Activated T-helper 2 cell treated with anti-CD3 and anti-CD28 coated beads, Interferon-gamma antibody, Interleukin-2, Interleukin-4, amounts not matched to agents 10 μg/mL and 5 μg/mL and 100 μg/mL, durations not matched to agents 14 hours and 24 hours and 36 hours (primary cell): ENCODE measurements at regions not wholly inside any gene's neighbourhood (a gene's known extent, or its start where the extent isn't known, plus 50 kb on each side); places are given as distances from the start of the nearest gene placed in this dataset.

Experiments
- DNase-seq: peaks from one replicate; pipeline ENCODE4 v3.0.0; 2021; ENCODE audit warnings: low spot score
- H3K27ac Mint-ChIP-seq: one replicate; pipeline ENCODE4 v1.8.0; 2021; ENCODE audit warnings: mixed read lengths
- H3K27me3 Mint-ChIP-seq: one replicate; pipeline ENCODE4 v1.8.0; 2021; ENCODE audit warnings: low read depth, mixed read lengths
- H3K36me3 Mint-ChIP-seq: one replicate; pipeline ENCODE4 v1.8.0; 2021; ENCODE audit warnings: low read depth, mixed read lengths
- H3K4me1 Mint-ChIP-seq: one replicate; pipeline ENCODE4 v1.8.0; 2021; ENCODE audit warnings: low read depth, mixed read lengths
- H3K4me3 Mint-ChIP-seq: one replicate; pipeline ENCODE4 v1.8.0; 2021; ENCODE audit warnings: low read depth, mild to moderate bottlenecking, moderate library complexity, mixed read lengths
- H3K9me3 Mint-ChIP-seq: one replicate; pipeline ENCODE4 v1.8.0; 2021; ENCODE audit warnings: mixed read lengths
- intact Hi-C: fragments of 100-400 bp; cut with micrococcal nuclease; formaldehyde crosslinking; loops from one replicate; pipeline ENCODE4 v1.15.1; 2023

DNA sequence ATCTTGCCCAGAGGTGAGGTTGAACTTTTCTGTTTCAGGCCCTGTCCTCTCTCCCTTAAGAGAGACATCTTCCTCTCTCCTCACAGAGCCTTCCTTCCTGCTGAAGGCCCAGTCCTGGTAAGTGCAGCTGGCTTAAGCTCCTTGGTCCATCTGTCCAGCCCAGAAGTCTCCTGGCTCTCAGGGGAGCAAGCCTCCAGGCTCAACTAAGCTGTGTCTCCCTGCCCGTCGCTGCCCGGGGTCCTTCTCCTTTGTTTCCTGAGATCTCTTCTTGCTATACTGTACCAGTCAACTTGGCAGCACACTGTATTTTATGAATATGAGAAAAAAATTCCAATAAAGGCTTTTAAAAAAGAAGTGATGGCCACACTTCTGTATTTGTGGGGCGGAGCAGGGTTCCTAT lies 77.4 kb downstream of the KCNF1 start:
- intact Hi-C loops = no loop called here
- no peaks in the 10 kb centered on the region for H3K4me1 Mint-ChIP-seq
- H3K4me3 Mint-ChIP-seq = no peak overlapping the region
- H3K27ac Mint-ChIP-seq = no peak overlapping the region
- DNase-seq = no peak
- H3K27me3 Mint-ChIP-seq = no peaks in the 10 kb centered on the region
- H3K9me3 Mint-ChIP-seq = no peaks in the 10 kb centered on the region
- H3K36me3 Mint-ChIP-seq = no peaks in the 10 kb centered on the region

GRCh38 chr2:10989782-10990181 lies 78.0 kb downstream of the KCNF1 start:
- Mint-ChIP-seq H3K27me3 (no peaks in the 10 kb centered on the region), H3K27ac (no peak overlapping the region), H3K9me3 (no peaks in the 10 kb centered on the region), H3K4me1 (no peaks in the 10 kb centered on the region), H3K36me3 (no peaks in the 10 kb centered on the region), H3K4me3 (no peak overlapping the region)
- intact Hi-C loops = no loop called here
- DNase-seq = no peak

- Mint-ChIP-seq H3K4me1 (no peaks in the 10 kb centered on the region), H3K36me3 (no peaks in the 10 kb centered on the region), H3K27me3 (no peaks in the 10 kb centered on the region), H3K4me3 (no peak overlapping the region), H3K9me3 (no peaks in the 10 kb centered on the region), H3K27ac (no peak overlapping the region)
- no peak for DNase-seq
- intact Hi-C loops = no loop called here
Observed at GRCh38 chr2:10990561-10991111, 78.9 kb downstream of the KCNF1 start.

DNA sequence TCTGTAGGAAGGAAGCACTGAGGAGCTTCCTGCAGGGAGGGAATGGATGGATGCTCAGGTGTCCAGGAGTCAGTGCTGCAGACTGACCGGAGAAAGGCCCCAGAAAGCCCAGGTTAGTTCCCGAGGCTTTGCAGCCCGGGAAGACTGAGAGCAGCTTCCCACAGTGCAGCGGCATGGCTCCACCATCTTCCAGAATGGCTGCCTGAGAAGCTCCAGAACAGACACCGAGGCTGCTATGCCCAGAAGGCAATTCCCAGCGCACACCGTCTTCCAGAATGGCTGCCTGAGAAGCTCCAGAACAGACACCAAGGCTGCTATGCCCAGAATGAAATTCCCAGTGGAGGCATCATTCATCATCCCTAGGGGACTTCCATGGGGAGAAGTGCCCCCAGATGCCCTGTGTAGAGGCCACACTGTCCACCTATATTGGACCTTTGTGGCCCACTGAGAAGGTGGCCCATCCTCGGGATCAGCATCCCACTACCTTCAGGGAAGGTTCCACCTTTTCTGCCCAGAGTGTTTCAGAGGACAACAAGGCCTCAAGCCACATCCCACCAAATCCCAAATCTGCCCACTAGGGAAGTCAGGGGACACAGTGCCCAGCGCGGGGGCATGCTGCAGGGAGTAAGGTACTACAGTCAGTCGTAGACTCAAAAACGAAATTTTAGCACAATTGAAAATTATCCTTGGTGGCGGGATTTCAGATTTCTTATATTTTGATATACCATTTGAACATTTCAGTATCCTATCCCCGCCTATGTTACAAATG lies 80.5 kb downstream of the KCNF1 start:
- no peaks in the 10 kb centered on the region for H3K36me3 Mint-ChIP-seq
- no peaks in the 10 kb centered on the region for H3K4me1 Mint-ChIP-seq
- no peak for DNase-seq
- intact Hi-C loops = no loop called here
- H3K27ac Mint-ChIP-seq = no peak overlapping the region
- no peaks in the 10 kb centered on the region for H3K9me3 Mint-ChIP-seq
- no peaks in the 10 kb centered on the region for H3K27me3 Mint-ChIP-seq
- no peak overlapping the region for H3K4me3 Mint-ChIP-seq

DNA sequence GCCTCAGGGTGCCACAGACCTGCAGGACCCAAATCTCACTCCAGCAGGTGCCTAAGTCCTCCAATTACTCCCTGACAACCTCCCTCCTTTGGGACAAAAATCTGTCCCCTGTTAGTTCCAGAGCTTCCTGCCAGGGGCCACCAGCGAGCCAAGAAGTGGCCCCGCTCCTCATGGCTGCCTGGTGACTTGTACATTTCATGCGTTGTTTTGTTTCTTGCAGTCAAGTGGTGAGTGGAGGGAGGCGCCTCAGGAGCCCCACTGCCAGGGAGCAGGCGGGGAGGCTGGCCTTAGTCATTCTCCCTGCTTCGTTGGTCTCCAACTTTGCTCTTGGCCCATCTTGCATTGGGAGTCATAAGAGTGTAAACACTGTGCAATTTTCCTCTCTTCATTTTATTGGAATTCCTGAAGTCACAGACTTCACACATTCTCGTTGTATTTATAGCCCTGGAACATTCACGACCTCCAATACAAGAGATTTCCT lies 81.3 kb downstream of the KCNF1 start:
- no peak overlapping the region for H3K4me3 Mint-ChIP-seq
- DNase-seq = no peak
- H3K4me1 Mint-ChIP-seq = no peaks in the 10 kb centered on the region
- H3K36me3 Mint-ChIP-seq = no peaks in the 10 kb centered on the region
- H3K27ac Mint-ChIP-seq = no peak overlapping the region
- no peaks in the 10 kb centered on the region for H3K9me3 Mint-ChIP-seq
- intact Hi-C loops = no loop called here
- no peaks in the 10 kb centered on the region for H3K27me3 Mint-ChIP-seq

GRCh38 chr2:10995366-10995970 lies 83.7 kb downstream of the KCNF1 start:
- intact Hi-C loops = no loop called here
- H3K9me3 Mint-ChIP-seq = no peaks in the 10 kb centered on the region
- DNase-seq = no peak
- H3K4me1 Mint-ChIP-seq = no peaks in the 10 kb centered on the region
- no peak overlapping the region for H3K4me3 Mint-ChIP-seq
- no peak overlapping the region for H3K27ac Mint-ChIP-seq
- H3K27me3 Mint-ChIP-seq = no peaks in the 10 kb centered on the region
- H3K36me3 Mint-ChIP-seq = no peaks in the 10 kb centered on the region

GRCh38 chr2:11004199-11004598 lies 92.5 kb downstream of the KCNF1 start:
- H3K9me3 Mint-ChIP-seq = no peaks in the 10 kb centered on the region
- intact Hi-C loops = no loop called here
- H3K4me1 Mint-ChIP-seq = no peaks in the 10 kb centered on the region
- H3K27me3 Mint-ChIP-seq = no peaks in the 10 kb centered on the region
- DNase-seq = no peak
- H3K36me3 Mint-ChIP-seq = no peaks in the 10 kb centered on the region
- no peak overlapping the region for H3K27ac Mint-ChIP-seq
- no peak overlapping the region for H3K4me3 Mint-ChIP-seq

DNA sequence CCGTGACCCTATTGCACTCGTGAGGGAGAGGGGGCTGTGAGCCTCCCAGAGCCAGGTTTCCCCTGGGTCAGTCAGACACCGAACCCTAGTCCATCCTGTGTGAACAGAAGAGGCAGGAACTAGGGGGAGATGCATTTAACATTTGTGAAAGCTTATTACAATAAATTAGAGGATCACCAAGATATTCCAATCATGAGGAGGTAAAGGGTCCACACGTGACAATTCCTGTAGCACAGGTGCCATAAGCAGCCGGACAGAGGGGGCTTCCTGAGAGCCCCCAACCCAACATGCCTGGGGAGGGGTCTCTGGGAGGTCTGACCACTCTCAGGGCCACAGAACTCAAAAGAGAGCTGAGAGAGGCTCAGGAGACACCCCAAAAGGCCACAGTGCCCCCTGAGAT lies 93.3 kb downstream of the KCNF1 start:
- Mint-ChIP-seq H3K4me1 (no peaks in the 10 kb centered on the region), H3K27ac (no peak overlapping the region), H3K27me3 (no peaks in the 10 kb centered on the region), H3K9me3 (no peaks in the 10 kb centered on the region), H3K4me3 (no peak overlapping the region), H3K36me3 (no peaks in the 10 kb centered on the region)
- DNase-seq = no peak
- intact Hi-C loops = no loop called here

- Mint-ChIP-seq H3K4me1 (no peaks in the 10 kb centered on the region), H3K27me3 (no peaks in the 10 kb centered on the region), H3K9me3 (peaks cover 1% of the 10 kb centered on the region), H3K27ac (no peak overlapping the region), H3K36me3 (no peaks in the 10 kb centered on the region), H3K4me3 (no peak overlapping the region)
- intact Hi-C loops = no loop called here
- no peak for DNase-seq
Observed at GRCh38 chr2:11006191-11006590, 94.5 kb downstream of the KCNF1 start.

DNA sequence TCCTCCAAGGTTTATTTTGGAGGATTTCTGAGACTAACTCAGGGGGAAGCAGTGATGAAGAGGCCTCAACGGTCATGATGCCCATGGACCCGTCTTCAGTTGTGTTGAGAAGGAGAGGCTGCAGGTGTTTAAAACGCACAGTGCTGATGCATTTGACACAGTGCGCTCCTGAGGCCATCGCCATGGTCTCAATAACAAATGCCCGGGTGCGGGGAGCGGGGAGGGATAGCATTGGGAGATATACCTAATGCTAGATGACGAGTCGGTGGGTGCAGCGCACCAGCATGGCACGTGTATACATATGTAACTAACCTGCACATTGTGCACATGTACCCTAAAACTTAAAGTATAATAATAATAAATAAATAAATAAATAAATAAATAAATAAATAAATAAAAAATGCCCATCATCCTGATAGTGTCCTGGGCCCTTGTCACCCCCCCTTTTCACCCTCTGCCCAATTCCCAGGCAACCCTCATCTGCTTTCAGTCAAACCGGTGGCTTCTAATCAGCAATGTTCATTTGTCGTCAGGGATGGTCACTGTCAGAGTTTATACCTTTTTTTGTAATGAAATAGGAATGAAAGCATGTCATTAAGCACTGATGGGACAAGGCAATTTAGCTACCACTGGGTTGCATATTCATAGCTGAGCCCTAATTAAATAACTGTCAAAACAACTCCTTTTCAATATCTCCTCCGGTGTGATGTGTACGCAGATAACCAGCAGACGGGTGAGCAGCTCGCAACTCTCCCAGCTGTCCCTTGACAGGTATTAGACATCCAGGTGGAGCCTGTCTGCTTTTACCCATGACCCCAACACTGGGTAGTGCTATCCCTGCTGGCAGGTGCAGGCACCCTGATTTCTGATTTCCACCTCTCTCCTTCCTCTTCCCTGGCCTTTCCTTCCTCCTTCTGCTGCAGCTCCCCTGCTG lies 95.9 kb downstream of the KCNF1 start:
- no peak overlapping the region for H3K27ac Mint-ChIP-seq
- intact Hi-C loops = no loop called here
- H3K27me3 Mint-ChIP-seq = no peaks in the 10 kb centered on the region
- no peak overlapping the region for H3K4me3 Mint-ChIP-seq
- H3K9me3 Mint-ChIP-seq = peaks cover 7% of the 10 kb centered on the region
- DNase-seq = no peak
- no peaks in the 10 kb centered on the region for H3K4me1 Mint-ChIP-seq
- H3K36me3 Mint-ChIP-seq = no peaks in the 10 kb centered on the region

- no peak overlapping the region for H3K4me3 Mint-ChIP-seq
- peaks cover 10% of the 10 kb centered on the region for H3K9me3 Mint-ChIP-seq
- no peaks in the 10 kb centered on the region for H3K27me3 Mint-ChIP-seq
- no peak overlapping the region for H3K27ac Mint-ChIP-seq
- DNase-seq = no peak
- intact Hi-C loops = no loop called here
- H3K36me3 Mint-ChIP-seq = no peaks in the 10 kb centered on the region
- no peaks in the 10 kb centered on the region for H3K4me1 Mint-ChIP-seq
Observed at GRCh38 chr2:11008773-11009172, 97.0 kb downstream of the KCNF1 start.

GRCh38 chr2:11009176-11009575 lies 97.4 kb downstream of the KCNF1 start:
- H3K27me3 Mint-ChIP-seq = no peaks in the 10 kb centered on the region
- DNase-seq = no peak
- H3K27ac Mint-ChIP-seq = no peak overlapping the region
- H3K4me1 Mint-ChIP-seq = no peaks in the 10 kb centered on the region
- H3K9me3 Mint-ChIP-seq = peaks cover 10% of the 10 kb centered on the region
- intact Hi-C loops = no loop called here
- no peaks in the 10 kb centered on the region for H3K36me3 Mint-ChIP-seq
- H3K4me3 Mint-ChIP-seq = no peak overlapping the region
